Stimulated activated CD4-positive, alpha-beta T cell treated with anti-CD3 and anti-CD28 coated beads, Interleukin-4, amount 100 ng/mL, for 4 hours (primary cell): ENCODE measurements at regions not wholly inside any gene's neighbourhood (a gene's known extent, or its start where the extent isn't known, plus 50 kb on each side); places are given as distances from the start of the nearest gene placed in this dataset.
"Not testable (repeated sequence)": the region's sequence is repeated elsewhere in the genome, so short reads cannot be mapped to it uniquely, and the experiment has no call there.

ENCODE experiments used
- DNase-seq, 2 experiments: peaks; one replicate each; pipeline ENCODE4 v3.0.0-alpha.2; 2020

GRCh38 chr6:15825332-15825930, 162.6 kb upstream of the DTNBP1 start:
- no peak for DNase-seq

DNA sequence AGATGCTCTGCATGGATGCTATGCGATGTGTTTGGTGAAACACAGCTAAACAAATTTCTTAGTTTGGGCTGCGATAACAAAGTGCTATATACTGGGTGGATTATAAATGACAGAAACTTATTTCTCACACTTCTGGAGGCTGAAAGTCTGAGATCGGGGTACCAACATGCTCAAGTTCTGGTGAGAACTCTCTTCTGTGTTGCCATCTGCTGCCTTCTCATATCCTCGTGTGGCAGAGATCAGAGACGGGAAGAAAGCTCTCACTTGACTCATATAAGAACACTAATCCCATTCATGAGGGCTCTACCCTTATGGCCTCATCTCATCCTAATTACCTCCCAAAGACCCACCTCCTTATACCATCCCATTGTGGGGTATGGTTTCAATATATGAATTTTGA, 162.0 kb upstream of the DTNBP1 start:
- DNase-seq, result no peak

GRCh38 chr6:15823838-15824414, 161.1 kb upstream of the DTNBP1 start:
- DNase-seq, result no peak

GRCh38 chr6:15822835-15823234, 160.0 kb upstream of the DTNBP1 start:
- DNase-seq, result no peak

DNA sequence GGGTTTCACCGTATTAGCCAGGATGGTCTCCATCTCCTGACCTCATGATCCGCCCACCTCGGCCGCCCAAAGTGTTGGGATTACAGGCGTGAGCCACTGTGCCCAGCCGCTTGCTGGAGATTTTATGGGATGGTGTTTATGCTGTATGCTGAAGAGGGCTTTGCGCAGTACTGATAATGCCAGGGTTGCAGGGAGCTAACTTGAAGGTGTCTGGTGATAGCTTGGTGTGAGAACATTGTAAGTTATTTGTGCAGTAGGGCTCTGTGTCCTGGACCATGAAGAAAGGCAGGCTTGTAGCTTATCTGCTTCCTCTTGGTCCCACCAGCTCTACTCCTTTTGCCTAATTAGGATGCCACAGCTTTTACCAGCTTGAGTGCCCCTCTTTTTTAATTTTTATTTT, 157.0 kb upstream of the DTNBP1 start:
- no peak for DNase-seq

- DNase-seq, result no peak
Observed at GRCh38 chr6:15819226-15819625, 156.4 kb upstream of the DTNBP1 start.

DNA sequence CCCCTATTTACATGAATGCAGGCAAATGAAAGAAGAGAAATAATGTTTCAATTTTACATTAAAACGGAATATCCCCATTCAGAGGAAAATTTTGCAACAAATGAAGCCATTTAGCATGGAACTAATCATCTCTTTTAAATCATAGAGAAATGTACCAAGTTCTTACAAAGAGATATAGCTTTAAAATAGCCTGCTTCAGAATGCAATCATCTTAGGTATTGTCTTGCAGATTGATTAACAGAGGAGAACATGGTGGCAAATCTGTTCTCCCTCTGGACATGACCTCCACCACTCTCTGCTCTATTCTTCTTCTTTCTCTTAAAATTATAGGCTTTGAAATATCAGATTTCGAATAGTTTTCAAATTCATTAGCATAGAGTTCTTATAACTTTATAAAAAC, 155.7 kb upstream of the DTNBP1 start:
- no peak for DNase-seq

DNA sequence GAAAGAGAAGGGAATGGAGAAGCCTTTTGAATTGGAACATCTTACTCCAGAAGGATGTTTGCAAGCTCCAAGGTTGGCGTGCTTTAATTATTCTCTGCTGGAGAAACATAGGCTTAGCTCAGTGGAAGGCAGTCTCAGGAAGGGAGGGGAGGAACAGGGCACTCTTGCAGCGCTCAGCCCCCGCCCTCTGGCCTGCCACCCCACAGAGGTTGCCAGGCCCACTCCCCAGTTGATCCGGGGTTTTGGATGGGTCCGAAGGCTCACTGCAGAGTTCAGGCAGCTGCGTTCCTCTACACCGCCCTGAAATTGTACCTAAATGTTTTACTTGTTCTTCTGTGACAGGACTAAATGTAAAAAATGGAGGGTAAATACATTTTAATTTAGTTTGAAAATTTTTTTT, 155.2 kb upstream of the DTNBP1 start:
- DNase-seq, result no peak

DNA sequence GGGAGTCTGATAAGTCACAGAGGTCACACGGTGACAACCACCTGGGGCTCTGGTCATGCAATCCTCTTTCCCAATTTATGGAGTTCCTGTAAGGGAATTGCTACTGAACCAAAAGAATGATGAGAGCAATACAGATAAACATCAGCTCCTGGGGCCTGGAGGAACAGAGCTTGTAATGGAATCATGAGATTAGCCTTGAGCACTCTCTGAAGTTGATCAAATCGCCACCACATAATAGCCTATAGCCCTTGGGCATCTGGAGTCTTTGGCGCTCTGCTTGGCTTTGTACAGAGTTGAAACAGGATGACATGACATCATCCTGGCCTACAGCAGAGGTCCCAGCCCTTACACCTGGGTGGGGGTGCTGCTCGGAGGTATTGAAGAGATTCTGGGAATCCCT, 154.3 kb upstream of the DTNBP1 start:
- DNase-seq, result no peak

DNA sequence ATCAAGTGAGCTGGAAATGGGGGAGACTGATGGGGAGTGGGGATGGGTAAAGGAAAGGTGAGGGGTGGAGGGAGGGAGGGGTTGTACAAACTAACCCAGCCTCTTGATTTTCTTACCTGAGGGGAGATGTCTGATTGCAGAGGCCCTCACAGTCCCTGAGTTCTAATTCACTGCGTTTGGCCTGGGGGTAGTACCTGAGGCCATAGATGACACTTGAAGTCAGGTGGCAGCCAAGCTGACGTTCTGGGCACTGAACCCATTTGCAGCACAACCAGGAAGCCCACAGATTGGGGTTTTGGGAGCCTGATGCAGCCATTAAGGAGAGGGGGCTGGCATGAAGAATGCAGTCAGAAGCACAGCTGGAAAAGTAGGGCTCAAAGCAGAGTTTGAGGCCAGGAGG, 153.8 kb upstream of the DTNBP1 start:
- no peak for DNase-seq

DNA sequence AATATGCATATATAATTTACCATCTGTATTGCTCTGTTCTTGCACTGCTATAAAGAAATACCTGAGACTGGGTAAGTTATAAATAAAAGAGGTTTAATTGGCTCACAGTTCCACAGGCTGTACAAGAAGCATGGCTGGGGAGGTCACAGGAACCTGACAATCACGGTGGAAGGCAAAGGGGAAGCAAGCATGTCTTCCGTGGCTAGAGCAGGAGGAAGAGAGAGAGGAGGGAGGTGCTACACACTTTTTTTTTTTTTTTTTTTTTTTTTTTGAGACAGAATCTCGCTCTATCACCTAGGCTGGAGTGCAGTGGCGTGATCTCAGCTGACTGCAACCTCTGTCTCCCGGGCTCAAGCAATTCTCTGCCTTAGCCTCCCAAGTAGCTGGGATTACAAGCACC, 150.9 kb upstream of the DTNBP1 start:
- DNase-seq, result not testable (repeated sequence)

GRCh38 chr6:15811107-15811506, 148.3 kb upstream of the DTNBP1 start:
- DNase-seq, result no peak

GRCh38 chr6:15810618-15811017, 147.8 kb upstream of the DTNBP1 start:
- DNase-seq, result no peak

DNA sequence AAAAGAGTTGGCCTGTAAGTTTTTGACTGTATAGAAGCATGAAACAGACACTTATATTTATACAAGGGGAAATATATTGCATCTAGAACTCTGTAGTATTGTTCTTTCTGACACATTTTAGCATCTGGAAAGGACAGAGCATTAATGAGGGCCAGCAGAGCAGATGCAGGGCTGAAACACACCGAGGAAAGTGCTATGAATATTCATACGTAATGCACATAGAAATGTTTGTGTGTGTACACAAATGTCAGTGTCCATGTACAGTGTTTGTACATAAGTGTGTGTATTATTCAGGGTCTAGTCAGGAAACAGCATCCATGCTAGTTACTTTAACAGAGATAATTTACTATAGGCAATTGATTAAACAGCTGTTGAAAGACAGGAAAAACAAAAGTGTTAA, 146.5 kb upstream of the DTNBP1 start:
- no peak for DNase-seq

GRCh38 chr6:15804164-15805154, 141.6 kb upstream of the DTNBP1 start:
- no peak for DNase-seq

DNA sequence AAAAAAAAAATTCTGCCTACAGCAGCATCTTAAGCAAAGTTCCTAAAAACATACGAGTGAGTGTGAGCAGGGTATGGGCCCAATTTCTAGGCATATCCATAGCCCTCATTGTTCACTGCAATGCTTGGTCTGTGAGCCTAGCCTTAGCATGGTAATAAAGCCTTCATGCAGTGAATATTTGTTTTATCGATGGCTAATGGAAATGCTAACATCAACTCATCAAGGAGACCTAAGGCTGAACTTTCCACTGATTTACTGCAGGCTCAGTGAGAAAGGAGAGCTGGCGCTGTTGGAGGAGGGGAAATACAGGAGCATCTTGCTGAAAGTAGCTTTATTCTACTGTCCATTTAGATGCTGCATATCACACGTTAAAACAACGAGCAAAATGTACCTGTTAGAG, 139.6 kb upstream of the DTNBP1 start:
- DNase-seq, result no peak

DNA sequence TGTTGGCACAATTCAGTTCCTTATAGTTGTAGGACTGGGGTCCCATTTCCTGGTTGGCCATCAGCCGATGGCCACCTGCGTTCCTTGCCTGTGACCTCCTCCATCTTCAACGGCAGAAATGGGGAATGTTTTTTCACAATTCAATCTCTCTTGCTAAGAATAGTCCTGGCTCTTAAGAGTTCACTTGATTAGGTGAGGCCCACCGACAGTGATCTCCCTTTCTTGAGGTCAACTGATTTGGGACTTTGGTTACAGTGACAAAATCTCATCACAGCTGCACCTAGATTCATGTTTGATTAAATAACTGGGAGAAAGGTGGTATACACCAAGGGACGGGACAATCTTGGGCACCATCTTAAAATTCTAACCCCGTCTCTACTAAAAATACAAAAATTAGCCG, 139.1 kb upstream of the DTNBP1 start:
- no peak for DNase-seq

GRCh38 chr6:15800841-15801617, 138.2 kb upstream of the DTNBP1 start:
- no peak for DNase-seq

DNA sequence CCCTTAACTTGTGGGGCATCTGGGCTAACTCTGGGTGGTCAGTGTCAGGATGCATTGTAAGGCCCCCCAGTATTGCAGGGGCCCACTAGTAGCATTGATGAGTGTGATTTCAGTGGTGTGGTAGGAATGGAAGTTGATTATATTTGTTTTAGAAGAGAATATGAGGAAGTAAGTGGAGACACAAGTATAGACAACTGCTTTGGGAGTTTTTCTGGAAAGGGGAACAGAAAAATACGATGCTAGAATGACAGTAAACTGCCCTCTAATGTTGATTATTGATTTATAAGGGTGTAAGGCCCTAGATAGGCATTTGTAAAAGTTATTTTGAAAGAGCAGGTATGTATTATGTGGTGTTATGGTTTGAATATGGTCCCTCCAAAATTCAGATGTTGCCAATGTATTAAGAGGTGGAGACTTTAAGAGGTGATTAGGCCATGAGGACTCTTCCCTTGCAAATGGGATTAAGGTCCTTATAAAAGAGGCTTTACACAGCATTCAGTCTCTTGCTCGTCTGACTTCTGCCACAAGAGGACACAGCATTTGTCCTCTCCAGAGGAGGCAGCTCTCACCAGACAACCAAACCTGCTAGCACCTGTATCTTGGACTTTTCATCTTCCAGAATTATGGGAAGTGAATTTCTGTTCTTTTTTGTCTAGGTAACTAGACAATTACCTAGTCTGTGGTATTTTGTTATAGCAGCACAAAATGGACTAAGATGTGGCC, 135.9 kb upstream of the DTNBP1 start:
- no peak for DNase-seq

DNA sequence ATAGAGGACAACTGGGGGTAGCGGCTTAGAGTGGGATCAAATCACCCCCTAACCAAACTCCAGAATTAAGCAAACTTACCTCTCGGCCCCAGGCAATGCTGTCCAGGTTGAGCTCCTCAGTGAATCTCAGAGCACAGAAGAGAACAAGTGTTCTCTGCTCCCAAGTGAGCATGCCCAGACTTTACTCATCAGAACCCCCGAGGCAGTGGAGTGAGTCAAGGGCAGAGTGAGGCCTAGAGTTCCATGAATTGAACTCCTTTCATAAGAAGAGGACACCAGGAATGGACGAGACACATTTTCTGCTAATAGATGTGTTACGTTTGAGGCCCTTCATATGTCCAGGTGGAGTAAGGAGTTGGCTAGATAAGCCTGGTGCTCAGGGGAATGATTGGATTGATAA, 134.0 kb upstream of the DTNBP1 start:
- DNase-seq, result no peak

DNA sequence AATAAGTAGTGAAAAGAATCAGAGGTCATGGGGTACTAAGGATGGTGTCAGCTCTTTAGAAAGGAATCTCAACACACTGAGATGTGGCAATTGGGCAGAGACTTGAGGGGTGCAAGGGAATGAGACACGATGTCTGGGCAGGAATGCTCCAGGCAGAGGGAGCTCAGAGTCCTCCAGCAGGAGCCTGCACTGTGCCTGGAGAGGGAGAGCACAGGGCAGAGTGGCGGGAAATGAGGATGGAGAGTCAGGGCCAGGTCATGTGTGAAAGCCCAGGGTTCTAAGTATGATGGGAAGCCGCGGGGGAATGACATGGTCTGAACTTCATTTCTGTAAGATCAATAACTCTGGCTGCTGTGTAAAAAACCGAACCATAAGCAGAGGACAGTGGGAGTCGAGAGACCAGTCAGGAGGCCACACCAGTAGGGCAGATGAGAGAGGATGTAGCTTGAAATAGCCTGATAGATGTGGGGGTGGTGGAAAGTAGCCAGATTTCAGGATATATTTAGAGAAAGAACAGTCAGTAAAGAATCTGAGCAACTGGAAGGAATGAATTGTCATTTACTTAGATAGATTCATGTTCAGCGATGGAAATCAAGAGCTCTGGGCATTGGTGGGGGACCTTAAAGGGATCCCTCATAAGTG, 133.4 kb upstream of the DTNBP1 start:
- DNase-seq, result no peak

DNA sequence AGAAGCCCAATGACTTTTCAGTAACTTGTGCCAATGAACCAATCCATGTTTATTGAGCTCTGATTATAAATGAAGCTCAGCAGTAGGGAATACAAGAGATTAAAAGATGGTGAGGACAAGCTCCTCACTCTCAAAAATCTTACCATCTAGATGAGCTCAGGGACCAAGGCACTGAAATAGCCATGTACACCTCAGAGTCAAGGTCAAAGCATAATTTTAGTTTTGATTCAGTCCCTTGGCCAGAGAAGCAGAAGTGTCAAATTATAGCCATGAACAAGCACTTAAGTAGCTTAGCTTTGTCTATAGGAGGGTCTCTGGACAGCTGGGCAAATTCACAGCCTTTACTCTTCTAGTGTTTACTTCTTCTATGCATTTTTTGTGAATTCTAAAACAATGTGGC, 131.0 kb upstream of the DTNBP1 start:
- no peak for DNase-seq
